Stimulated activated CD4-positive, alpha-beta T cell treated with anti-CD3 and anti-CD28 coated beads, Interleukin-12 subunit alpha, Interleukin-12 subunit beta, amount 100 ng/mL, for 24 hours (primary cell): ENCODE measurements at regions not wholly inside any gene's neighbourhood (a gene's known extent, or its start where the extent isn't known, plus 50 kb on each side); places are given as distances from the start of the nearest gene placed in this dataset.

Experiments used
- DNase-seq, 2 experiments: peaks; one replicate each; pipeline ENCODE4 v3.0.0-alpha.2; 2020; ENCODE audit warnings: low read depth in 2 of 2

DNA sequence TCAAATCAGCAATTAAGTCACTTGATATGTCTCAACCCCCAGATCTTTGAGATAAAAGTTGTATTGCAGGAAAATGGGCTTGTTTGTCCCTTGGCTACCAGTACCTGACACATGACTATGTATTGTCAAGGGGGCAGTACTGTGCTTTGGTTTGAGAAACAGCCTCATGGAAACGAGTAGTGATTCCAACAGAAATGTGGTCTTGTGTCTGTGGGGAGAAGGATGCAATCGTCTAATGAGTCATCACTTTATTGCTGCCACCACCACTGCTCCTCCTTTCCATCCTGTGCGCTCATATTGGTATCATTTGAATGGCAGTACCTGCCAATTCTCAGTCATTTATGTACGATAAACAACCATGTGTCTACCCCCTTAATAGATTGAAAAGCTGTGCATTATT lies 72.8 kb upstream of the ARHGAP5 start:
- DNase-seq: no peak

DNA sequence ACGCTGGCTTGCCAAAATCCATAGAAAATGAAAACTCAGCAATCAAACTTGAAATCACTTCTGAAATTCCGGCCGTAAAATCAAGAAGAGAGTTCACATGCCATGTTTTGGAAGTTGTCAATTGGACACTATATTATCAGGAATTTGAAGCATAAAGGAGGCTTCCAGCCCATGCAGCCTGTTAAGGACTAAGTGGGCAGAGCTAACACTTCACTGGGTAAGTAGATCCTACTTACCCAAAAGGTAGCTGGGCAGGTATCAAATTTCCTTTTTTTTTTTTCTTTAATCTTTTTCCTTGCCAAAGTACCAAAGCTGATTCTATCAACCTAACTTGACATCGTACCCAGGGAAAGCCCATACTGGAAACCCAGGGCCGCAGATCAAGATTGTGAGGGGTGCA lies 71.5 kb upstream of the ARHGAP5 start:
- no peak for DNase-seq

DNA sequence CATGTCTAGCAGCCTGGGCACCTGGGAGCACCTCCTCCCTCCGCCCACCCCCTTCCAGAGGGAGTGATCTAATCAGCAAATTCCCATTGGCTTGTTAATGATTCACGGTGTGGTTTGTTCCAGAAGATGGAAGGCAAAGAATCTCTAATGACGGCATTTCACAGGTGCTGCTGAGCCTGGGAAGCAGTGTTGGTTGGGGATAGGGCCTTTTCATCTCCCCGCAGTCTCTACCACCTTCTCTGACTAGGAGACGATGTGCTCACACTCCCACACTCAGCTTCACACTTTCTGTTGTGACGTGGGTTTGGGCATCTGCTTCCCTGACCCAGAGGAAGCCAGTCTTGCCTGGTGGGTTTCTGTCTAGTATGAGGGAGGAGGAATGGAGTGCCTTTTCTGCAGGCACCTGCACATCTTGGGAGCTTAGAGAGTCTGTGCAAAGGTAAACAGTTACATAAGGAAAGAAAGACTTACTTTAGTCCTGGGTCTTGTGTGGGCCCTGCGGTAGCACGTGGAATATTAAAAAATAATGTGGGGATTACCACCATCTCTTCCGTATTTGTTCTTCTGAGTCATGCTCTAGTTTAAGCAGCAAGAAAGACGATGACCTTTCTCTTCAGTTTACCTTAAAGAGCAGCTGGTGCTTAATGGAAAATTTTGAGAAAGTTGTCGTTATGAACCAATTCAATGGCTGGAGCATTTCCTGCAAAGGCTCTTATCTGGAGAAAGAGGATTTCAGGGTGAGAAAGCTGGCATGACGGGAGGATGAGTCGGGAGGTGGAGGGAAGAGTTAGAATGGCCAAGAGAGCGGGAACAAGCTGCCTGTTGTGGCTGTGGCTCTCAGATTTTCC lies 70.6 kb upstream of the ARHGAP5 start:
- no peak for DNase-seq

DNA sequence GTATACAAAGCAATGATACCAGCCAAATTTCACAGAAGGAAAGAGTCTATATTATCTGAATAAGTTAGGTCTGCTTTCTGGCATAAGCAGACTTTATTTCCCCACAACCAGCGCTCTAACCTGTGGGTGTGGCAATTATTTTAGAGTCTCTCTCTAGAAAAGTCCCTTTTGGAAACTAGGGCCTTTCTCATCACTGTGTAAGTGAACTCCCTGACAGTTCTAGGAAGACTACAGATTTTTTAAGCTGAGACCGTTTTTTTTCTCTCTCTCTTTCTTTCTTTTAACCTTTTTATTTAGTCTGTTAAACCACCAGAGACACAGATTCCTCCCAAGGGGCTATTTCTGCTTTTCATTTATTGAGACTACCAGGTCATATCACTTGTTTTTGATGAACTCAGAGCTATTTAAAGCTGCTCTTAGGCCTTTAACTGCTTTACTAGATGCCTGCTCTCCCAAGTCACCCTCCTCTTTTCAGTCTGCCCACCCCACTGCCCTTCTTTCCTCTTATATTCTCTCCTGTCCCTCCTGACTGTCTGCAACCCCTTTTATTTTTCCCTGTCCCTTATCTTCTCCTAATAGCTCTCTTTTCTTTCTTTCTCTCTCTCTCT lies 69.2 kb upstream of the ARHGAP5 start:
- no peak for DNase-seq

DNA sequence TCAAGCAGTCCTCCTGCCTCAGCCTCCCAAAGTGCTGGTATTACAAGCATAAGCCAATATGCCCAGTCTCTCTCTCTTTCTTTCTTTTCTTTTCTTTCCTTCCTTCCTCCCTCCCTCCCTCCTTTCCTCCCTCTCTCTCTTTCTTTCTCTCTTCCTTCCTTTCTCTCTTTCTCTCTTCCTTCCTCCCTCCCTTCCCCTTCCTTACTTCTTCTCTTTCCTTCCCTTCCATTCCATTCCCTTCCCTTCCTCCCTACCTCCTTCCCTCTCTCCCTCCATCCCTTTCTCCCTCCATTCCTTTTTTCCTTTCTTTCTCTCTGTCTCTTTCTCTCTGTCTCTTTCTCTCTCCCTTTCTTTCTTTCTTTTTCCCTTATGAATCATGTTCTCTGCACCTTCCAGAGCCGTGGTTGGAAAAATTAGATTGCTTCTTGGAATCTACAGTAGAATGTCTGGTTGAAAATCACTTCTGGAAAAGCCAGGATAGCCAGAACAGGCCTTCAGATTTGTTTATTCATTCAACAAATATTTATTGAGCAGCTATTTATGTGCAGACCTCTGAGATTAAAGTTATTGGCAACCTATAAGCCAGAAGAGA lies 68.4 kb upstream of the ARHGAP5 start:
- no peak for DNase-seq

DNA sequence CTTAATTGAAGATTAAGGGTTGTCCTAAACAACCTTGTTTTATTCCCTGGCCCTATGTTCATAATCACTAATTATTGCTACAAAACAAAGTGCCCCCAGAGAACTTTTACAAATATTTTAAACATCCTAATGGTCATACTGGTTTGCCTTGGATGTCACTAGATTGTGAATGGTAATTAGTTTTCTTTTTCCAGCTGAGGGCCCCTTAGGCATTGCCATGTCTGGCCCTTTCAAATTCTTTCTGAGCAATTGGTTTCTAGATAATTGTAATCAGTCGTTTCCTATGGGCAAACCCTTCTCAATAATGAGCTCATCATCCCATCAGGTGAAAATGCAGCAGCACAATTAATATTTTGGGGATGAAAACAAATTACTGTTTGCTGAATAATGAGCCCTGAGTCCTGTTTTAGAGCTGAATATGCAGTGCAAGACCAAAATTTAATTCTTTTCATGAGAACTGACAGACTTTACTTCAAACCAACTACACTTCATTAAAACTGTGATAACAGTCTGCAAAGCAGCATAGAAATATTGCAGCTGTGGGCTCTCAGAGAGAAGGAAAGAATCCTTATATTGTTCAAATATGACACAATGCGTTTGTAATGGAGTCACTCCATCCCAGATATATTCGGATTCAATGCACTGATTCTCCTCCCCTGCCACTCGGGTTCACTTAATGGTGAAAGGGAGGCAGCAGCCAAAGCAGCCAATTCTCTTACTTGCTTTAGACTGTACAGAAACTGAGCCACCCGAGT lies 67.7 kb upstream of the ARHGAP5 start:
- no peak for DNase-seq

DNA sequence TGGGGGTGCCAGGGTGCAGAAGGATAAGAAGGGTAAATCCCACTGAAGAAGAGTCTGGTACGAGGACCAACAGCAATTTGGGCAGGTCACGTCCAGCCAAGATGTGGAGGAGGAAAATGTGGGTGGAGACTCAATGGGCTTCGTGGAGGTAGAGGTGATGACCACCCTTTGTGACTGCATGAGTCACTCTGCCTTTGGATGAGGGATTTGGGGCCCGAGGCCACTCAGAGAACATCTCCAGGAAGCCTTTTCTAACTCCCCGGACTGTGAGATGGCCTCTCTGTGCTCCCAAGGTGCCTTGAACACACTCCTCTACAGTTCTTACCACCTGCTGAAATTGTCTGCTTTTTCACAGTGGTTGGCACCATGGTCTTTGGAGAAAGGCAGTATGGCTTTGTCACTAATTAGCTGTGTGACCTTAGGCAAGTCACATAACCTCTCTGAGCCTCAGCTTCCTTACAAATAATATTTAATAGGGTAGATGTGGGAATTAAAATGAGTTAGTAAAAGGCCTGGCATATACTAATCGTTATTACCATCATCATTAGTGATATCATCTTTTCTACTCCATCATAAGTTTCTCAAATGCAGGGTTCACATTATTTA lies 67.0 kb upstream of the ARHGAP5 start:
- DNase-seq: no peak

DNA sequence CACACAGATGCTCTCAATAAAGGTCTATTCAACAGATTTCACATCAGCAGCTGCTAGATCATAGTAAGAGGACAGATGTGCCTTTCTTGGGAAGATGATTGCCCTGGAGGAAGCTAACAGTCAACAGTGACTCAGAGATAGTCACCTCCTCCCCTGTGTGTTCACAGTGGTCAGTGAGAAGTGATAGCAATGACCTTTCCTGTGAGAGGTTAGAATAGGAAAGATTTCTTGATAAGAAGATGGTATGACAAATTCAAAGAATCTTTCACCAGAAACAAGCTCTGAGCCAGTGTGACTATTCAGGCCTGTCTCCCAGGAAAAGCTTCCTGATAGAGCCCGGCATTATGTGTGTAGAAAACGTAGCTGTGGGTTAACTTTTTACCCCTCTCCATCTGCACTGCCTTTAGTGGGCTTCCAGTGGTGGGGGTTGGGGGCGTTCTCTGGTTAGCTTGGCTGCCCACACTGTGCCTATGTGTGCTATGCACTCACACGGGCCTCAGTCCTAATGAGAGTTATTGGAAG lies 66.4 kb upstream of the ARHGAP5 start:
- DNase-seq: no peak

DNA sequence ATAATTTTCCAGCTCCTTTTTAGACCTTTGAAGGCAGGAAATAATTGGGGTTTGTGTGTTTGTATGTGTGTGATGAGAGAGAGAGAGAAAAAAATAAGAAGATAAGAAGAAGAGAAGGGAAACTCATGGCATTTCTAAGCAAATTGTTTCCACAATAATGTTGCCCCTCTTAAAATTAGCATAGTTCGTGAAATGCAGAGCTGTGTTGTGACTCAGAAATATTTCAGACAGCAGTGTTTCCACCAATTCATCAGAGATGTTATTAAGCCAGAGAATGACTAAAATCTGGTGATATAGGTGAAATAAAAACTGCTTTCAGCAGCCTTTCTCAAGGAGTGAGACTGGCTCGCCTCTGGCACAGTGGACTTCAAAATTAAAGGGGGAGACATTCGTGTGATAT lies 65.9 kb upstream of the ARHGAP5 start:
- DNase-seq: no peak

DNA sequence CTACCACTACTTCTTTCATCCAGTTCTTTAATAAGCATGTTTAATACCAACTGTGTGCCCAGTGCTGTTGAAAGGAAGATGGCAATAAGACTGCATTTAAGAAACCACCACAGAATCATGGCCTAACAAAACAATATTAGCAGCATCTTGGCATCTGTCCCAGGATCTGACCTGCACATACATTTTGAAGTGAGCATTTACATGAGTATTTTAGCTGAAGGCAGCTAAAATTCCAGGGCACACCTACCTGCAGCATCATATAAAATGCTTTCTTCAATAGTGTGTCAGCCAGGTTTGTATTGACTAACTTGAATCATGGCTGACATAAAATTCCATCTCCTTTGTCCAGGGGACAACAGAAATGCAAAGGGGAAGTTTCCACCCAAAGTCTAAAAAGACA lies 65.0 kb upstream of the ARHGAP5 start:
- no peak for DNase-seq

DNA sequence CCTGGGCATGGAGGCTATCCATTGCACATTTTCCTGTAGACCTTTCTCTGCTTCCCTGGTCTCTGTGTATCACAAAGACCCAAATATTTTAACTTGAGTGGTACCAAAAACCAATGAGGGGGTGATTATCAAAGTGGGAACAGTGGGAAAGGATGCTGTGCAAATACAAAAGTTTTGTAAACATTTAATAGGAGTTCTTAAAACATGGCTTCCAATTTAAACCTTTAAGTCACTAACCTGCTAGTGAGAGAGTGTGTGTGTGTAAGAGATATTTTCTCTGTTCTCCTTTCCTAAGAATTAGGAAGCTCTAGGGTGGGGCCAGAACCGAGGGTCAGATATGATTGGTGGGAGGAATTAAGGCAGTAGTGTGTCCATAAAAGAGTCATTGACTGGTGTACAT lies 64.5 kb upstream of the ARHGAP5 start:
- no peak for DNase-seq

DNA sequence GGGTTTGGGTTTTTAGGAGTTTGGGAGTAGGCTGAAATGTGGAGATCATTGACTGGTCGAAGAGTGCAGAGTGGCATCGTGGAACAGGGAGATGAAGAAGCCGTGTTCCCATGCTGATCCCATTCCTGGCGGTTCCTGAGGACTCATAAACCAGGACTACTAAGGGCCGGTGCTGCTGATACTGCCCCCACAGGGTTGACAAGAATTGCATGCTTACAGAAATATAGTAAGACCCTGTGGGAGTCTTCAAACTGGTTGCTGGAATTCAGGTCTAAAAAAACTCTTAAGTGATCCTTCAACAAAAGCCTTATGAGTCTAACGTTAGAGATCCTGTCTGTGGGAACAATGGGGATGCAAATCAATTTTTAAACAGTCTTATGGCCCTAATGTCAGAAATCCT lies 64.0 kb upstream of the ARHGAP5 start:
- DNase-seq: no peak

DNA sequence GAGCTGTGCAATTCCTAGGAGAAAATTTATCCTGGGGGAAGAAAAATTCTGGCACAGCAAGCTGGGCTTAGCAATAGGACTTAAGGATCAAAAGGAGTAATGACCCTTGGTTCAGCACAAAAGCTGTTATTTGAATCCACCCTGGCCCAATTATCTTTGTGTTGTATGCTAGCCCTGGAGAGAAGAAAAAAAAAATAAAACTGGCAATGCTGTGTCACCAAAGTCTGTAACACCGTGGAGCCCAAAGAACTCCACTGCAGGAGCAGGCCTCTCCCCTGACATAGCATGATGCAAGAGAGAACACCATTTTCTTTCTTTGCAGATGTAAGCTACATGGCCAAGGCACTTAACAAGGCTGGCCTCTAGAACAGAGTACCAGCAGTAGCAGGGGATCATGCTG lies 63.0 kb upstream of the ARHGAP5 start:
- no peak for DNase-seq

DNA sequence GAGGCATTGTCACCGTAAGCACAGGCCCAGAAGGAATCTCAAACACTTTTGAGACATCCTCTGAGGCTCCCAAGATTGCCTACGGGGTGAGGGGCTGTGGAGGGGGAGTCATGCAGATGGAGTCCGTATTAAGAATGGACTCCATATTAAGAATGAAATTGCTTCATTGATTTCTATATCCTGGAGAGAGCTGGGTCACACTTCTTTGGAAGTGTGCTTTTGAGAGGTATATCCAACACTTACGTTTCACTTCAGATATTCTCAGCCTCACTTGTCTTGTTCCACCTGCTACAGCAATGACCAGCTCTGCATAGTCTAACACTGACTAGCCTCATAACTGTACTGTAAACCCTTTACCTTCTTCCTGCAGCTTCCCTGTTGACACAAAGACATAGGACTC lies 62.6 kb upstream of the ARHGAP5 start:
- no peak for DNase-seq

DNA sequence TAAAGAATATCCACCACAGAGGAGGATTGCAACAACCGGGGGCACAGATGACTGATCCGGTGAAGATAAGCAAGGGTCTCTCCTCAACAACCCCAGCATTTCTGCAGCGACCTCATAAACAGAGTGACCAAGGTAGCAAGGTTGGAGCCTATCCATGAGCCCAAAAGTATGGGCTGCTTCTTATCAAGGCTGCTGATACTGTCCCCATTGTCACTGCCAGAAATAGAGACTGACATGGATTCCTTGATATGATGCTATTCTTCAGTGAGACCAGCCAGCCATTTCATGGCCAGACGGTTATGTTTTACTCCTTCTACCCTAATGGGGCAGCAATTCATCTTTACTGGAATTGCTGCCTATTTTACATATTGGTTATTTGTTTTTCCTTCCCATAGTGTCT lies 61.9 kb upstream of the ARHGAP5 start:
- no peak for DNase-seq

DNA sequence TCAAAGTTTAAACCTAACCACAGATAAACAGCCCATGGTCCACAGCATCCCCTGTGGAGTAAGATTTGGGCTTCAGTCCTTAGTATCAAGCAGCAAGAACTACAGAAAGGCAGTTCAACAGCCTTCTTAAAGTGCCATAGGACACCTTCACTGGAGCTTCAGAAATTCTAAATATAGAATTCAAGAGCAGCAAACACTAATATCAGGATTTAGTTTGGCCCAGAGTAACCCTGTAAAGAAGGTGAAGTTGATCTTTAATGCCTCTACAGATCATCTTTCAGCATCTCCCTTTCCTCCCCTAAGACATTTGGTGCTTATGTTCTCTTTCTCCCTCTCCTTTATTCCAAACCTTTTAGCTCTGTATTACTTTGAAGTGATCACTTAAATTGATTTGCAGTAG lies 59.5 kb upstream of the ARHGAP5 start:
- DNase-seq: no peak

DNA sequence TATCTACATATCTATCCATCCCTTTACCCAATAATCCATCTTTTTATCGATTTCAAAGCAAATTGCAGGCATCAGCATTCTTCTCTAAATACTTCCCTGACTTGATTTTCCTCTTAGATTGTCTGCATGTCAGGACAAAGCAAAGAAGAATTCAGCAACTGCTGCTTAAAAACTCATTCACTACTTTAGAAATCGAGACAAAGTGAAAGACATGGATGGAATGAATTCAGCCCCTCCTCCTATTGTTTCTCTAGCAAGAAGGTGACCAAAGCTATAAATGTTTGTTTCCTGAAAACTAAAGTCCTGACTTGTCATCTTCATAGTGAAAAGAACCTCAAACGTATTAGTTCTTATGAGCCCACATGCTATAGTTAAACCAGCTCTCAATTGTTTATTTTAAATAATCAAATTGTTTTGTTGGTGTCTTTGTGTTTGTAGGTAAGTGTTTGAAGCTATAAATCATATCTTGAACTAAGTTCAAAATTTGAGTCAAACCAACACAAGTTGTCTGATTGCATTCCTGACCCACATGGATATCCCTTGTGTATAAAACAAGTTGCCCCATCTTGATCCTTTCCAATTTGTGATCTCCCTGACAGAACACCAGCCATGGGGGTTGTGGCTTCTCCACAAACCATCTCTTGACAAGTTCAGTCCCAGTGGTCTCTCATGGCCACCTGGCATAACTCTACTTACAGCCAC lies 58.6 kb upstream of the ARHGAP5 start:
- no peak for DNase-seq

DNA sequence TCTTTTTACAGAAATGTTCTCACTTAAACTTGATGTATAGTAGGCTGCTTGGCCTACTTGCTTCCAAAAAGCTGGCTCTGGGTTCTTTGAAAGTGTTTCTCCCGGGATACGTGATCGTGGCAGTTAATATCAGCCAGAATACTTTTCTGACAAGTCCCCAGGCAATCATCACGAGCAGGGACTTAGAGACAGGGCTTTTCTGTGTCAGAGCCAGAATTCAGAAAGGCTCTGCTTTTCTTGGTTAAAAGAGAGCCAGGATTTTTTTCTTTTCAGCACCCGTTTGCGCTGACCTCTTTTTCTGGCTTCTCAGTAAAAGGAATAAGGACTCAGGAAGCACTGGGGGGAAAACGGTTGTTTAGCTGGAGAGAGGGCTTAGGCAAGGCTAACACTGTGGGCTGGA lies 57.8 kb upstream of the ARHGAP5 start:
- no peak for DNase-seq

DNA sequence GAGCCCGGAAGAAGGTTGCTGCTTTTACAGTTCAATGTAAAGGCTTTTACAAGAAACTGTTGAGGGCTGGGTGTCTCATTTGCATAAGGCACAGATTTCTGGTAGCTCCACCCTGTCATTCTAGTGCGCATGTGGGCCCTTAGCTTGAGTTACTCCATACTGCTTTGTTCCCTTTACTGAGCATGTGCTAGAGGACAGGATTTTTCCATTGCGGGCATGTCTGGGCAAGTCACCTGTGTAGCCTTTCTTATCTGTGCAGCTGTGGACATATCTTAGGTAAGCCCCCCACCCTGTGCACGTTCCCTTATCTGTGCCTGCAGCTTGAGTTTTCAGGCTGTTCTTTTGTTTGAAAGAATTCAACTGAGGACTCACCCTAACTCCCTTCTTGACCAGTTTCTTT lies 56.2 kb upstream of the ARHGAP5 start:
- no peak for DNase-seq

DNA sequence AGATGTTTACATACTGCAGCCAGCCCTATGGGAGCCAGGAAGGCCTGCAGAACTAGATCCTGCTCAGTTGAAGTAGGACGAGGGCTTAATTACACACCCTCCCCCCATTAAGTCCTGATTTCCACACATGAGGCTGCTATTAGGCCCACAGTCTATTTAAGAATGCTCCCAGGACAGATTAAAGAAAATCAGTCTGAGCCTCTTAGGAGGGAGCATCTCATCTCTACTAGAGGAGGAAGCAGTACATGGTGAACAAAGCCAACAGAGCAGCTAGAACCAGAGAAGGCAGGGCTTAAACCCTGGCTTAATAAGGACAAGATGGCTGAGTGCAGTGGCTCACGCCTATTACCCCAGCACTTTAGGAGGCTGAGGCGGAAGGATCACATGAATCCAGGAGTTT lies 55.8 kb upstream of the ARHGAP5 start:
- no peak for DNase-seq

DNA sequence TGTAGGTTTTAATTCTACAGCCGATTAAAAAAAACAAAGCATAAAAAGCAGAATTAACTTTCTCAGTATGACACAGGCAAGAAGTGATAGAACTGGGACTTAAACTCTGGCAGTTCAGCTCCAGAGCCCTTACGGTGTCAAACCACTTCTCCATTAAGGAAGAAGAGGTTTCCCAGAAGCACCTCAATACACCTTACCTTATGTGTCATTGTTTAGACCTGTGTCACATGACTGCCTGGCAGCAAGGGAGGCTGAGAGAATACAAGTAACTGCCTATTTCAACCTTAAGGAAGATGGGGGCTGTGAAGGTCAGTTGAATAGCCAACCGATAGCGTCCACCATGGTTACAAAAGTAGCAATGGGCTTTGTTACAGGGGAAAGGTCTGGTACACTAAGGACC lies 54.6 kb upstream of the ARHGAP5 start:
- DNase-seq: no peak
